Common myeloid progenitor, CD34-positive (primary cell): ENCODE measurements at regions not wholly inside any gene's neighbourhood (a gene's known extent, or its start where the extent isn't known, plus 50 kb on each side); places are given as distances from the start of the nearest gene placed in this dataset.
"Not testable (repeated sequence)": the region's sequence is repeated elsewhere in the genome, so short reads cannot be mapped to it uniquely, and the experiment has no call there.

Experiments
- CTCF ChIA-PET: fragments of 350-600 bp; sonication (Branson Sonifier 250); formaldehyde crosslinking; loops from one replicate; lab custom pipeline; 2021; ENCODE audit warnings: antibody characterized with exemption; lab: Charles Lee
- POLR2A ChIA-PET: fragments of 350-600 bp; sonication (Branson Sonifier 250); formaldehyde crosslinking; loops from one replicate; lab custom pipeline; 2021; ENCODE audit warnings: antibody characterized with exemption; lab: Charles Lee
- DNase-seq, 3 donors: peaks; one replicate each; pipeline versions ENCODE4 v3.0.0 to v3.0.0-alpha.2; 2013
- H3K27ac ChIP-seq, 2 experiments: 1 replicate in 1 of 2; 2 replicates in 1 of 2; pipeline ENCODE4 v1.7.0; 2013; ENCODE audit warnings: inconsistent platforms in 2 of 2, low read length in 2 of 2, mild to moderate bottlenecking in 2 of 2, low read depth in 1 of 2, moderate library complexity in 1 of 2; ENCODE audit not compliant: severe bottlenecking in 2 of 2, insufficient read depth in 1 of 2, poor library complexity in 1 of 2
- H3K27me3 ChIP-seq, 5 experiments: replicated peaks in 2 of 5; 1 replicate in 3 of 5; 2 replicates in 2 of 5; pipeline versions ENCODE4 v1.6.1 to v1.7.0; 2013; ENCODE audit warnings: low read length in 4 of 5, mild to moderate bottlenecking in 2 of 5, moderate library complexity in 2 of 5, inconsistent platforms in 1 of 5; ENCODE audit not compliant: insufficient read depth in 5 of 5, control insufficient read depth in 4 of 5
- H3K36me3 ChIP-seq, 4 experiments: 1 replicate in 2 of 4; 2 replicates in 2 of 4; pipeline versions ENCODE4 v1.6.1 to v1.7.0; 2013; ENCODE audit warnings: low read length in 3 of 4, control low read depth in 1 of 4, mild to moderate bottlenecking in 1 of 4; ENCODE audit not compliant: control insufficient read depth in 4 of 4, insufficient read depth in 4 of 4
- H3K4me1 ChIP-seq, 4 experiments: 1 replicate in 3 of 4; 2 replicates in 1 of 4; pipeline versions ENCODE4 v1.6.1 to v1.7.1; 2013; ENCODE audit warnings: low read length in 3 of 4, mild to moderate bottlenecking in 3 of 4, control low read depth in 1 of 4, inconsistent platforms in 1 of 4, moderate library complexity in 1 of 4; ENCODE audit not compliant: control insufficient read depth in 4 of 4, insufficient read depth in 4 of 4; ENCODE audit errors: control extremely low read depth in 1 of 4
- H3K4me3 ChIP-seq, 7 experiments: 1 replicate in 4 of 7; 2 replicates in 3 of 7; pipeline versions ENCODE4 v1.5.1 to v1.7.0; 2013; ENCODE audit warnings: mild to moderate bottlenecking in 7 of 7, low read length in 6 of 7, moderate library complexity in 6 of 7, inconsistent platforms in 2 of 7, low read depth in 2 of 7, control low read depth in 1 of 7; ENCODE audit not compliant: insufficient read depth in 4 of 7, control insufficient read depth in 1 of 7; ENCODE audit errors: extremely low read depth in 1 of 7
- H3K9me3 ChIP-seq, 5 experiments: 1 replicate in 4 of 5; 2 replicates in 1 of 5; pipeline versions ENCODE4 v1.6.1 to v1.7.1; 2013; ENCODE audit warnings: low read length in 4 of 5, mild to moderate bottlenecking in 2 of 5, inconsistent platforms in 1 of 5, low read depth in 1 of 5, moderate library complexity in 1 of 5; ENCODE audit not compliant: control insufficient read depth in 4 of 5, insufficient read depth in 2 of 5; ENCODE audit errors: control extremely low read depth in 1 of 5
- WGBS: methylation state at CpG from one replicate; pipeline ENCODE4 v1.1.5; 2013; ENCODE audit not compliant: insufficient coverage; 5-methylcytosine and 5-hydroxymethylcytosine counted together

GRCh38 chr13:79847882-79848592 is 367.1 kb downstream of the NDFIP2 start:
- Histone ChIP-seq H3K9me3 (no peaks in the 10 kb centered on the region), H3K4me3 (no peak overlapping the region), H3K27ac (no peak overlapping the region), H3K36me3 (no peaks in the 10 kb centered on the region), H3K27me3 (no peaks in the 10 kb centered on the region), H3K4me1 (no peaks in the 10 kb centered on the region)
- POLR2A ChIA-PET = no interaction called here
- no peak for DNase-seq
- 78% methylated on average over 4 of the region's 5 CpGs for WGBS
- CTCF ChIA-PET = interaction anchor here (1.1 kb wide), 1 partner anchor 38 kb away, joined by 3 read pairs; no protein-coding TSS in a partner anchor

- no peak overlapping the region for H3K27ac ChIP-seq
- H3K4me3 ChIP-seq = no peak overlapping the region
- no peaks in the 10 kb centered on the region for H3K4me1 ChIP-seq
- H3K27me3 ChIP-seq = no peaks in the 10 kb centered on the region
- no peak for DNase-seq
- POLR2A ChIA-PET = no interaction called here
- H3K36me3 ChIP-seq = no peaks in the 10 kb centered on the region
- no peaks in the 10 kb centered on the region for H3K9me3 ChIP-seq
- WGBS = 96% methylated on average over 3 of the region's 4 CpGs
- CTCF ChIA-PET = interaction anchor here (1.0 kb wide), 1 partner anchor 14 kb away, joined by 3 read pairs; no protein-coding TSS in a partner anchor
Measured at GRCh38 chr13:79846386-79846785, 365.4 kb downstream of the NDFIP2 start.

- H3K4me3 ChIP-seq = no peak overlapping the region
- POLR2A ChIA-PET = no interaction called here
- CTCF ChIA-PET = no interaction called here
- peaks cover 0 to 2% (median 0%) of the 10 kb centered on the region in 5 experiments for H3K9me3 ChIP-seq
- 89% methylated on average over 1 of the region's 3 CpGs for WGBS
- peak in 2 of 3 donors; percentile 14 to 33 for DNase-seq
- H3K27me3 ChIP-seq = no peaks in the 10 kb centered on the region
- H3K36me3 ChIP-seq = no peaks in the 10 kb centered on the region
- H3K4me1 ChIP-seq = peaks cover 0 to 15% (median 2%) of the 10 kb centered on the region in 4 experiments
- H3K27ac ChIP-seq = no peak overlapping the region
Measured at GRCh38 chr13:79837741-79838450, 356.9 kb downstream of the NDFIP2 start.

- POLR2A ChIA-PET, H3K4me3 ChIP-seq, H3K27me3 ChIP-seq, H3K9me3 ChIP-seq, H3K27ac ChIP-seq, H3K36me3 ChIP-seq, CTCF ChIA-PET: not testable (repeated sequence)
- 0% methylated on average over 1 of the region's 2 CpGs for WGBS
- peak; percentile 27 to 84 (median 83) for DNase-seq
- H3K4me1 ChIP-seq = peaks cover 0 to 15% (median 2%) of the 10 kb centered on the region in 4 experiments
Measured at GRCh38 chr13:79836121-79836520, 355.2 kb downstream of the NDFIP2 start.

- ChIA-PET CTCF (interaction anchor here (0.6 to 1.4 kb wide), 2 partner anchors 10 to 833 kb away, joined by 3 read pairs; no protein-coding TSS in a partner anchor), POLR2A (no interaction called here)
- WGBS = no CpG with 5 or more reads among the region's 2 CpGs
- H3K4me3 ChIP-seq = no peak overlapping the region
- no peaks in the 10 kb centered on the region for H3K36me3 ChIP-seq
- DNase-seq = peak; percentile 18 to 79 (median 74)
- H3K27me3 ChIP-seq = no peaks in the 10 kb centered on the region
- no peak overlapping the region for H3K27ac ChIP-seq
- peaks cover 0 to 15% (median 2%) of the 10 kb centered on the region in 4 experiments for H3K4me1 ChIP-seq
- H3K9me3 ChIP-seq = peaks cover 0 to 2% (median 0%) of the 10 kb centered on the region in 5 experiments
Measured at GRCh38 chr13:79834876-79835275, 353.9 kb downstream of the NDFIP2 start.

- no peak for DNase-seq
- Histone ChIP-seq H3K27me3 (no peaks in the 10 kb centered on the region), H3K9me3 (no peaks in the 10 kb centered on the region), H3K4me1 (peaks cover 0 to 15% (median 2%) of the 10 kb centered on the region in 4 experiments), H3K36me3 (no peaks in the 10 kb centered on the region), H3K4me3 (no peak overlapping the region), H3K27ac (no peak overlapping the region)
- 67% methylated on average over 1 of the region's 1 CpG for WGBS
- CTCF ChIA-PET = no interaction called here
- POLR2A ChIA-PET = no interaction called here
Measured at GRCh38 chr13:79833991-79834390, 353.0 kb downstream of the NDFIP2 start.

GRCh38 chr13:79831556-79831955 is 350.6 kb downstream of the NDFIP2 start:
- CTCF ChIA-PET = no interaction called here

More at GRCh38 chr13:79831556-79831955, 350.6 kb downstream of the NDFIP2 start:
- Histone ChIP-seq H3K36me3 (no peaks in the 10 kb centered on the region), H3K27me3 (no peaks in the 10 kb centered on the region), H3K27ac (no peak overlapping the region), H3K4me1 (peaks cover 0 to 15% (median 2%) of the 10 kb centered on the region in 4 experiments), H3K4me3 (no peak overlapping the region), H3K9me3 (peaks cover 0 to 1% (median 0%) of the 10 kb centered on the region in 5 experiments)
- POLR2A ChIA-PET = no interaction called here
- 96% methylated on average over 2 of the region's 3 CpGs for WGBS
- no peak for DNase-seq
